Frontal cortex (tissue), 3 donors: ENCODE measurements at regions not wholly inside any gene's neighbourhood (a gene's known extent, or its start where the extent isn't known, plus 50 kb on each side); places are given as distances from the start of the nearest gene placed in this dataset.
A peak's percentile ranks its signal among the peaks of the same experiment; 100 is the strongest.

Source experiments
- DNase-seq, 2 donors: peaks; one replicate each; pipeline ENCODE4 v3.0.0; 2012; ENCODE audit warnings: low spot score in 2 of 2
- FAIRE-seq: peaks from 2 replicates; lab custom pipeline; 2012; peaks lifted over from hg19 to GRCh38; lab: Jason Lieb, UNC
- donor health status: control.
- donor health status: control.
- donor health status: control.

DNA sequence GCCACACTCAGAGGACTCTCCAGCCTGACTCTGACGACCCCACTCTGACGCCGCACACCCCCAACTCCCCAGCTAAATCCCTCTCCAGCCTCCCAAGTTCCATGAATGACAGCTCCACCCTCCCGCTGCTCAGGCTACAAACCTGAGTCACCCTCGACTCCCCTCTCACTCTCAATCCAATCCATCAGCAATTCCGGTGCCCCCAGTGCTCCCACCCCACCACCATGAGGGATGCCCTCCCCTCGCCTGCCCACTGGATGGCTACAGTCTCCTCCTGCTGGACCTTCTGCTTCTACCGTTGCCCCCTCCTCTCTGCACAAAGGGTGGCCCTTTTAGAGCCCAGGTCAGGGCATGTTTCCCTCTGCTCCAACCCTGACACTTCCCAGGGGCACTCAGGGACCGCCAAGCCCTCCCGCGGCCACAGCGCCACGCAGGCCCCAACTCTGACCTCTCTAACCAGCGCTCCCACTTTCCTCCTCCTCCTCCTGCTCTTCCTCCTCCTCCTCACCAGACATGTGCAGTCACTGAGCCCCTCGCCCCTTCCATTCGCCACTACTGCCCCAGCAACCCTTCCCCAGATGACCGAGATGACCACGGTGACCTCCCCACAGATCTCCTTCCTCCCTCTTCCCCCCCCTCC, 69.5 kb upstream of the NUP50 start:
- DNase-seq (no peak), FAIRE-seq (no peak)

GRCh38 chr22:45094825-45095224, 68.9 kb upstream of the NUP50 start:
- FAIRE-seq (no peak), DNase-seq (no peak)

DNA sequence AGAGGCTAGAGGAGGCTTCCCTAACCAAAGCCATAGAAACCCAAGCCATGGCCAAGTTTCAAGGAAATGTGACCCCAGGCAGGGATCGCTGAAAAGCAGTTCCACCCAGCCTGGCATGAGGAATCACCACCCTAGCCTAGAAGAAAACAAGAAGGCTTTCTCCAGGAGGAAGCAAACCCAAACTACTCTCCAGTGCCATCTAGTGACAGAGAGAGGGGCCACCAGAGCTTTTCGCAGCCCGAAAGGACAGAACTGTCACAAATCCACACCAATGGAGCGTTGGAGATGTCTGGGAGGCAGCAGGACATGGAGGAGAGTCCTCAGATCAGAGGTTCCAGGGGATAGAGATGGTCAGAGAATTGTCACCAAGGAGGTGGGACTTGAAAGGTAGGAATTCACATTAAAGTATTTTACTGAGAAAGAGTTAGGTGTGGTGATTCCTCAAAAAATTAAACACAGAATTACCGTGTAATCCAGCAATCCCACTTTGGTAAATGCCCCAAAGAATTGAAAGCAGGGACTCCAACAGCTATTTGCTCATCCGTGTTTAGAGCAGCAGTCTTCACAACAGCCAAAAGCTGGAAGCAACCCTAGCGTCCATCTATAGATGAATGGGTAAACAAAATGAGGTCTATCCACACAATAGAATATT, 67.3 kb upstream of the NUP50 start:
- FAIRE-seq (no peak), DNase-seq (peak; percentile 62 to 85)

DNA sequence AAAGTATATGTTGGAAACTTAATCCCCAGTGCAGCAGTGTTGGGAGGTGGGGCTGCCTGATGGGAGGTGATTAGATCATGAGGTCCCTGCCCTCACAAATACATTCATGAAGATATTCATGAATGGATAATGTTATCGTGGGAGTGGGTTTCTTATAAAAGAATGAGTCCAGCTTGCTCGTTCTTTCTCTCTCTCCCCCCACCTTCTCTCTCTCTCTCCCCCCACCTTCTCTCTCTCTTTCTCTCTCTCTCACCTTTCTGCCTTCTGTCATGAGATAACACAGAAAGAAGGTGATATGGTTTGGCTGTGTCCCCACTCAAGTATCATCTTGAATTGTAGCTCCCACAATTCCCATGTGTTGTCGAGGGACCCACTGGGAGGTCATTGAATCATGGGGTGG, 66.7 kb upstream of the NUP50 start:
- DNase-seq (no peak), FAIRE-seq (no peak)

GRCh38 chr22:45098056-45098455, 65.7 kb upstream of the NUP50 start:
- FAIRE-seq (no peak), DNase-seq (no peak)

DNA sequence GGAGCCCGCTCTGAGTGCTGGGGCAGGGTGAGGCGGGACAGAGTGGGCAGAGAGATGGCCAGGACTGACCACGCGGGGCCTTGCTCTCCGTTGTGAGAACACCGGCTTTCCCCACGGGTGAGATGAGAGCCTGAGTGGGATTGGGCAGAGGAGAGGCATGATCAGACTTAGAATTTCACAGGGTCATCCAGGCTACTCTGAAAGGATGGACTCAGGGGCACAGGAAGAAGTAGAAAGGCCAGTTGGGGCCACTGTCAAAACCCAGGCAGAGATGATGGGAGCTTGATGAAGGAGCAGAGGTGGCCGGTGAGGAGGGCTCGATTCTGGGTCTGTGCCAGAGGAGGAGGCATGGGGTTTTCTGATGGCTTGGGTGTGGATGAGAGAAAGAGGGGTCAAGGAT, 63.8 kb upstream of the NUP50 start:
- FAIRE-seq, result no peak
- no peak for DNase-seq

GRCh38 chr22:45101515-45102227, 62.1 kb upstream of the NUP50 start:
- DNase-seq (peak; percentile 41 to 44), FAIRE-seq (no peak)

DNA sequence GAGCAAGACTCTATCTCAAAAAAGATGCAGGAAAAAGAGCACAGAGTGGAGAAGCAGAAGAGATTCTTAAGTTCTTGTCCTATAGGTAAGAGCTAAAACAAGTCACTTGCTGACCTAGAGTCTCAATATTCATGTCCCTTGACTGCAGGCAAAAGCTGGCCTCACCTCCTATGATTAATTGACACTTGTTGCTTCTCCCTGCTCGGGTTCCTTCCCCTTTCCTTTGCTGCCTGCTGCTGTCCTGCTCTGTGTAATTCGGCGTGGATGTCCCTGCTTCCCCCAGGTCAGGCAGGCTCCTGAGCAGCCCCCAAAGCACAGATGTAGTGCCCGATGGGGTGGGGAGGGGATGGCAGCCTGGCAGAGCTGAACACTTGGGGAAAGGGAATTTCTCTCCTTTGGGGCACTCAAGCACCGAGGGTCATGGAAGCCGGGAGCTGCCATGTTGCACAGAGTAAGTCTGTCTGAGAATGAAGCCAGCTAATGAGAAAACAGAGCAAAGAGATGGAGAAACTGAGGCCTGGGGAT, 60.8 kb upstream of the NUP50 start:
- FAIRE-seq (no peak), DNase-seq (no peak)

GRCh38 chr22:45103756-45104155, 60.0 kb upstream of the NUP50 start:
- FAIRE-seq (no peak), DNase-seq (no peak)

DNA sequence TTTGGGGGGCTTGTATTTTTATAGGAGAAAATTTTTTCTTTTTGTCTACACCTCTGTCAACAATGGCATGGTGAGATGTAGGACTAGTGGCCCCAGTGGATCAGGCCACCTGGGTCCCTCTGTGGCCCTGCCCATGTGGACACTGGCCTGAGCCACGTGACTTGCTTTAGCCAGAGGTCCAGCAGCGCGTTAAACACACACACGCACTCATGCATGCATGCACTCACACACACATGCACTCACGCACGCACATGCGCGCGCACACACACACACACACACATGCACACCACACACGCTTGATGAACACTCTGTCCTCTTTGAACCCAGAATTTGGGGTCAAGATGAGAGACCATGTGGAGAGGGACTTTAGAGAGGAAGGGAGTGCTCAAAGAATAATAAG, 59.4 kb upstream of the NUP50 start:
- no peak for DNase-seq
- FAIRE-seq, result no peak

- no peak for FAIRE-seq
Measured at GRCh38 chr22:45105281-45105702, 58.4 kb upstream of the NUP50 start.

DNA sequence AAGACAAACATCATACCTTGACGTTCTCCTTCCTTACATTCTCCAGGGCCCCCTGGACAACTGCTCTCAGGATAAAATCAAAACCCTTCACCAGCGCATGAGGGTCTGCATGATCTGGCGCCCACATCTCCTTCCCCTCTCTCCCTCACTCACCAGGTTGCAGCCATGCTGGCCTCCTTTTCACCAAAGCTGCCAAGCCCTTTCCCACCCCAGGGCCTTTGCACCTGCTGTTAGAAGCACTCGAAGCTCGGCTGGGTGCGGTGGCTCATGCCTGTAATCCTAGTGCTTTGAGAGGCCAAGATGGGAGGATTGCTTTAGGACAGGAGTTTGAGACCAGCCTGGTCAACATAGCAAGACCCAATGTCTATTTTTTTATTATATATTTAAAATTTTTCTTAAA, 56.1 kb upstream of the NUP50 start:
- DNase-seq (no peak), FAIRE-seq (no peak)

More at GRCh38 chr22:45105281-45105702, 58.4 kb upstream of the NUP50 start:
- DNase-seq, result no peak

DNA sequence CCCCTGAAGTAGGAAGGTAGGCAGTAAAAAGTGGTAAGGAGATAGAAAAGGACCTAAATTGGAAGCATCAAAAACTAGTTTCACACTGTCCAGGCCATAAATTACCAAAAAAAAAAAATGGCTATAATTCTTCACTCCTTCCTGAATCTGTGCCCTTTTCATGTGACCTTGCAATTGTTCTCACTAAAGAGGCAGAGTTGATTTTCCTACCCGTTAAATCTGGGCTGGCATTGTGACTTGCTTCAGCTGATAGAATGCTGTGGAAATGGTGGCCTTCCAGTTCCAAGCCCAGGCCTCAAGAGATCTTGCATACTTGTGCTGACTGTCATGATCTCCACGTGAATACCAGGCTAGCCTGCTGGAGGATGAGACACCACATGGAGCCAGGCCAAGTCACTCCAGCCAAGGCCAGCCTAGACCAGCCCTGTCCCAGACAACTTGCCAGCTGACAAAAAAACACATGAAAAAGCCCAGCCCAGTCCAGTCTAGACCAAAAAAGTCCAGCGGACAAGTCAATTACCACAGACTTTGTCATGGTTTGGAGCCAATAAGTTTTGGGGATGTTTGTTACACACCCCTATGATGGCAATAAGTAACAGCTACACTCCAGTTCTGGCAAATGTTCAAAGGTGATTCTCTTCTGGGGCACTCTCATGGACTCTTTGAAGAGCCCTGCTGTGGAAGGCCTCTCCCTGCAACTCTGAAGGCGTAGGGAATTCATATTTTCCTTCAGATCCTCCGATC, 51.4 kb upstream of the NUP50 start:
- no peak for DNase-seq
- no peak for FAIRE-seq
